ENCODE measurements at regions not wholly inside any gene's neighbourhood (a gene's known extent, or its start where the extent isn't known, plus 50 kb on each side); places are given as distances from the start of the nearest gene placed in this dataset.

GRCh38 chr2:64322433-64322832, 131.5 kb upstream of the LGALSL start:
- DNase-seq, result no peak

- DNase-seq, result no peak
These were observed 130.8 kb upstream of the LGALSL start for GRCh38 chr2:64323197-64323596.

DNA sequence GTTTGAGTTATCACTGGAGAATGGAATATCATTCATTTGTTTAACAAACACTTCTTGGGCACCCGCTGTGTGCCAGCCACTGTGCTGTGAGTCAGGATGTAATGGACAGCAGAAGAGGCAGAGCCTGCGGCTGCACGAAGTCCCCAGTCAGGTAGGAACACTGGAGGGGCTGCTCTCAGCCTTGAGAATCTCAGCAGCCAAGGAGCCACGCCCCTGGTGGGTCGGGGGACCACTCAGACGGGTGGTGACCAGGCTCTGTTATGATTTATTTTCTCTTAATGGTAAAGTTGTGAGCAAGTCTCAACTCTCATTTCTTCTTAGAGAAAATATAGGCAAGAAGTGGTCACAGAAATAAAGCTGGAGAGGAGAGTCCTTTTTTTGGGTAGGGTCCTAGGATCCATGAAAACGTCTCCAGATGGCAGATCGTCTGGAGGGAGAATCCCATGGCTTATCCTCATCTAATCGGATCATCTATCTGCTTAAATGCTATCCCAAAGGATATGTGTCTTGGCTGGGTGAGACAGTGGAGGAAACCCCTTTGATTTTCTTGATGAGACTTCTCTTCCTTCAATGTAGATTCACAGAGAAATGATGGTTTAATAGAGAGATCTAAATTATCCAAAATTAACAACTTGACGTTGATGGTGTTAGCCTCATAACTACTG, 129.1 kb upstream of the LGALSL start:
- DNase-seq, result no peak

DNA sequence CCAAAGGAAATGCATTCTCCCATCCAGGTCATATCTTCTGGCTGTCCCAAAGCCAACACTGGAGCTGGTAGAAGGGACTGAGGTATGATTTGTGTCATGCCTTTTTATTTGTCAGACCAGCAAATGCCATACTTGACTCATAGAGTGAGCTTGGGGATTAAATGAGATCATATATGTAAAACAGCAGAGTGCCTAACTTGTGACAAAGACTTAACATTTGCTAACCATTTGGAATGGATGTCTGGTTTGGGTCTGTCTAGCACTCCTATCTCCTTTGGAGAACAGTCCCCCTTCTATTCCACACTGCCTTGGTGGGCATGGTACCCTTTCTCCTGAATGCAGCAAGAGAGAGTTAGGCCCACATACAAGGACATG, 128.5 kb upstream of the LGALSL start:
- DNase-seq, result no peak

DNA sequence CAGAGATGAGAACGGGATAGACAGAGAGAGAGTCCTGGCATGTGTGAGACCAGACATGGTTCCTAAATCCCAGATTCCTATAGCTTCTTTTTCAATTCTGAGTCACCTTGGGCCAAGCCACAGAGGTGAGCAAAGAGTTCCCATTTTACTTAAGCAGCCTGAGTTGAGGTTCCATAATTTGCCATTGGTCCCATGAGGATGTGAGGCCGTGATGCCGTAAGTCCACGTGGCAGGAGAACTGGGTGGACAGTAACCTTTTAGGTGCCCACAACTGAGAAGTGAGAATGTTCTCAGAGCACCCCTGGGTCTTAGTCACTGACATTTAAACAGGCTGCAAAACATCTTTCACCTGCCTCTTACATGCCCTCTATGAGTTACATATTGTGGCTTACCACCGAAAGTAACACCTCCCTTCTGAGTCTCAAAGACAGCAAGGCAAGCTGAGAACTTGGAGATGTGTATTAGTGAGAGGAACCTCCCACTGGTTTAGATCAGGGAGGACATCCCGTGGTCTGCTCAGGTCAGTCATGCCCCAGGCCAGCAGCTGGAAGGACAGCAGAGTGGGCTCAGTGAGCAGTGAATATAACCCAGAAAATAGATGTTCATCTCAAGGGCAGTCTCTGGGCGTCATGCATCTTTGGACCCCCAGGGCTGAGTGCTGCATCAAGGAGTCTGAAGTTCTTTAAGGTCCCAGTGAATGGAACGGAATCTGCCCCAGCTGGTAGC, 127.9 kb upstream of the LGALSL start:
- DNase-seq, result no peak

GRCh38 chr2:64326578-64327050, 127.3 kb upstream of the LGALSL start:
- no peak for DNase-seq

GRCh38 chr2:64327129-64327509, 126.8 kb upstream of the LGALSL start:
- no peak for DNase-seq

DNA sequence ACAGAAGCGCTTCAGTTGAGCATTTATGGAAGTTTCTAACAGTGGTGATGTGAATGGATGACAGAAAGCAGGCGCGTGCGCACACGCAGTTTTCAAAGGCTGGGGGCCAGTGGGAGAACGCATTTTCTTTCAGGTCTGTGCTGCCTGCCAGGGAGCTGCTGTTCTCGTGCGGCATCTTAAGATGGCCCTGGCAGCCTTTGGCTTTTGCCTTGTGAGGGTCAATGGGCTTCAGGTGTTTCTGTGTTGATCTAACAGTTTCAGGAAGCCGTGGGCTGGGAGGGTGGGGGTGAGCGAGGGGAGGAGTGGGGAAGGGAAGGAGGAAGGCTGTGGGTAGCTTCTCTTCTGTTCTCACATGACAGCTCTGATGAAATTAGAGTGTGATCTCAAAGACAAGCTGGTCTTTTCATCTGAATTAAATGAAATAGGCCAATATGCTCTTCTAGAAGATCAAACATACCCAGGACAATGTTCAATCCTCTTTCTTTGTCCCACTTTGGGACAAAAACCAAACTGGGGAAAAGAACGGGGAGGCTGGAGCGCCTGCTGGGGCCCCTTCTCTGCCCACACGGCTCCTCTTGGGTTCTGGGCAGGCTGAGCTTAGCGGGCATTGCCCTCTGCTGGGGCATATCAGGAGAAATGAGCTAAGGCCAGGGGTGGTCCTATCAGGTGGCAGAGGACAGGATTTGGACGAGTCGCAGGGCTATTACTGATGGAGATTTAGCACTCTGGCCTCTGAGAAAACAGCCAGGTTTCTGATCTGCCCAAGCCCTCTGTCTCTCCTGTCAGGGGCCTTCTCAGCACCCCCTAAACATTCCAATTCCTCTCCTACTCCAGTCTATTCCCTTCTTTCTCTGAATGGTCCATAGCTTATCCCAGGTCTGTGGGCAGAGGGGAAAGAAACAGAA, 126.2 kb upstream of the LGALSL start:
- no peak for DNase-seq

GRCh38 chr2:64328415-64328722, 125.6 kb upstream of the LGALSL start:
- DNase-seq, result no peak

- DNase-seq, result no peak
These were observed 125.2 kb upstream of the LGALSL start for GRCh38 chr2:64328756-64329155.

DNA sequence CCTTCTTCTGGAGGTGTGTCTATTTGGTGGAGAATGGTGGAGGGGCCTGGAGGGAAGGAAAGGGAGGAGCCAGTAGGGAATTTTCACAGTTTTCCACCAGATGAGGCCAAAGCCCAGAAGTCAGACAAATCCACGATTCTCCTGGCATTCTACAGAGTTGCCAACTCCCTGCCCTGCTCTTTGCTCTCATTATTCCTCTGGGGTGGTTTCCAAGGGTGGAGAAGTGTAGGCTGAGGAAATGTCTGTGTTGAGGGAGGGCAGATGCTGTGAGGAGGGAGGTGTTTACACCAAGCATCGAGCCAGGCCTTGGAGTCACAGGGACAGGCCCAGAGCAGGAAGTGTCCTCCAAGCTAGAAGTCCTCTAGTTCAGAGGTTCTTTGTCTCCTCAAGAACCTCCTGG, 124.1 kb upstream of the LGALSL start:
- DNase-seq, result no peak

GRCh38 chr2:64330281-64331113, 123.5 kb upstream of the LGALSL start:
- peak; percentile 85 for DNase-seq

DNA sequence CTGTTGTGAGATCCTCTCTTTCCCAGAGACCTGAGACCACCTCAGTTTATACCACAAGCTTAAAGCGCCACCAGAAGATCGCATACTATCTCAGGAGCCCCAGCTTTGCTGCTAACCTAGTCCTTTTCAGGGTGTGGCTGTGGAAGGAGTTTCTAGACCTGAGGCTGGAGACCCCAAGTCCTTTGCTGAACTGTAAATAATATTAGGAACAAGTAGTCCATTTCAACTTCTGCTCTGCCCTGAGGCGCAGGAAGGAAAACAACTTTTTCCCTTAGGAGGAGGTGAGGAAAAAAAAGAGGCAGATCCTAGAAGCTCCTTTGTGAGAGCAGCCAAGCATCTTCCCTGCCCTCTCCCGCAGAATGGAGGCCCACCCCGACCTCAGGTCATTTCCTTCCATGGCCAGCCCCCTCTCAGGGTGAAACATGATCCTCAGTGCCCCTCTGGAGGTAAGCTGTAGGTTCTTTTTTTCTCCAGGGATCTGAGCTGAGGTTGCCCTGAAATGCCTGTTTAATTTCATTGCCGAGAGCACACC, 122.8 kb upstream of the LGALSL start:
- peak; percentile 65 for DNase-seq

DNA sequence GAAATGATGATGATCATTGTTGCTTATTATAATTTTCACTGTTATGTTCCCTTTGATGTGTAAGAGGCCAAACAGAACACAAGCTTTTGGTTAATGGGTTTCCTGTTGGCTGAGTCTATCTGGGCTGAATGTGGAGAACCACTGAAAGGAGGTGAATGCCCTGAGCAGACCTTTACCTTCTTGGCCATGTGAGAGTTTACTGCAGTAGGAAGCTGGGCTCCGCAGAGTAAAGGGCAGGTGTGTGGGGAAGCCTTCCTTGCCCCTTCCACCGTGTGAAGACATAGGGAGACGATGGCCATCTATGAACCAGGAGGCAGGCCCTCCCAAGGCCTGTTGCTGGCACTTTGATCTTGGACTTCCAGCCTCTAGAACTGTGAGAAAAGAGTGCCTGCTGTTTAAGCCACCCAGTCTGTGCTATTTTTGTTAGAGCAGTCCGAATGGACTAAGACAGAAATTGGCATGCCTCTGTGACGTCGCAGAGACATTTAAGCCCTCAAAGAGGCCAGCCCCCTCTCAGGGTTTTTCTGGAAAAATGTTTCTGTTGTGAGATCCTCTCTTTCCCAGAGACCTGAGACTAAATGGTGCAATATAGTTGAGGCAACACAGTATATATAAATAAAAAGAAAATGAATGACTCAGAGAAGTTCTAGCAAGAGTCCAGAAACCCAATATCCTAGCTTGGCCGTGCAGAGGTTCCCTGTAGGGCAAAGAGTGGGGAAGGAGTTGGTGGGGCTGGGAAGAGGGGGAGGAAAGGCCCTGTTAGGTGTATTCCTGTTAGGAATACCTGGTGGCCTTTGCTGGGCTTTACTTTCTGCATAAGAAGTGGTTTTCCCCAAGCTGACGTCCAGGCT, 121.9 kb upstream of the LGALSL start:
- no peak for DNase-seq

DNA sequence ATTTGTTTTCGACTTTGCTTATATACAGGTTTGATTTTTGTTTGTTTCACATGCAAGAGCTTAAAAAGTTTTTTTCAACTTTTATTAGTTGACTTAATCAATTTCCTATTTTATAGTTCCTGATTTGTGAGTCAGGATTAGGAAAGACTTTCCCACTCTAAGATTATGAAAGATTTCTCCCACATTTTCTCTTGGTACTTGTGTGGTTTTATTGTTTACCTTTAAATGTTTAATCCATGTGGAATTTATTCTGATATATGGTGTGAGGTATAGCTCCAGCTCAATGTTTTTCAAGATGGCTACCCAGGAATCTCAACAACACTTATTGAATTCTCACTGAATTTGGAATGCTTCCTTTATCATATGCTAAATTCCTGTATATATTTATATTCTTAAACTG, 117.8 kb upstream of the LGALSL start:
- DNase-seq, result no peak

DNA sequence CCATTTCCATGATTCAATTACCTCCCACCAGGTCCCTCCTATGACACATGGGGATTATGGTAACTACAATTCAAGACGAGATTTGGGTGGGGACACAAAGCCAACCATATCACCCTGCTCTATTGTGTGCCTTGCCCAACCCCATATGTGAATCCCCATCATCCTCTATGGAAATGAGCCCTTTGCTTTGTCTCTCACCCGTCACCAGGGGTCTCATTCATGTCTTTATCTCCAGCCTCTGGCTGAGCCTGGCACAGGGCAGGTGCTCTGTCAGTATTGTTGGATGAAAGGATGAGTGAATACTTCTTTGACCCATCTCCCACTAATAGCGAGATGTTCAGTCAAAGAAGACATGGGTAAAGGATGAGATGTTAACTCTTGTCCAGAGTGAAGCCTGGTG, 116.6 kb upstream of the LGALSL start:
- DNase-seq, result no peak

GRCh38 chr2:64338108-64338507, 115.9 kb upstream of the LGALSL start:
- peak; percentile 55 for DNase-seq

DNA sequence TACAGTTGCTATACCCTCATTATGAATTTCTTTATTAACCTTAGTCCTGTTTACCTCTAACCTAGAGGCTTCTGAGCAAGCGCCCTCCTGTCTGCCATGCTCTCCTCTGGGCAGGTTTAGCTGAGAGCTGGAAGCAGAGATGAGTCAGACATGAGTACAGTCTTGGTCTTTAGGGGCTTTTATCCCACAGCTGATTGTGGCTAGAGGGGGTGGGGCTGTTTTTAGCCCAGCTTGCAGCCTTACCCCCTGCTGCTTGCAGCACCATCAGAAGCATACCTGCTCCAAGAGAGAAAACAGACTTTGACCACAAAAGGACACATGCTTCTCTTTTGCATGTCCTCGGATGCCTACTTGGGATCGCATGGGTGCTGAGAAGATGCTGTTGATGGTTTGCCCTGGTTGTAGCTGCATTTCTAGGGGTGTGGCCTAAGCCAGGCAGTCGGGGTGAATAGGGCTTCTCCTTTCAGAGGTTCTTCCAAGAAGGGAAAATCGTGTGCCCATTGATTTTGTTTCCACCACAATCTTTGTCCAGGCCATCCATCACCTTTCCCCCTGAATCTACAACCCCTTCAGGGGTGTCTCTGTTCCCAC, 115.0 kb upstream of the LGALSL start:
- peak; percentile 90 for DNase-seq

GRCh38 chr2:64341461-64341860, 112.5 kb upstream of the LGALSL start:
- no peak for DNase-seq

DNA sequence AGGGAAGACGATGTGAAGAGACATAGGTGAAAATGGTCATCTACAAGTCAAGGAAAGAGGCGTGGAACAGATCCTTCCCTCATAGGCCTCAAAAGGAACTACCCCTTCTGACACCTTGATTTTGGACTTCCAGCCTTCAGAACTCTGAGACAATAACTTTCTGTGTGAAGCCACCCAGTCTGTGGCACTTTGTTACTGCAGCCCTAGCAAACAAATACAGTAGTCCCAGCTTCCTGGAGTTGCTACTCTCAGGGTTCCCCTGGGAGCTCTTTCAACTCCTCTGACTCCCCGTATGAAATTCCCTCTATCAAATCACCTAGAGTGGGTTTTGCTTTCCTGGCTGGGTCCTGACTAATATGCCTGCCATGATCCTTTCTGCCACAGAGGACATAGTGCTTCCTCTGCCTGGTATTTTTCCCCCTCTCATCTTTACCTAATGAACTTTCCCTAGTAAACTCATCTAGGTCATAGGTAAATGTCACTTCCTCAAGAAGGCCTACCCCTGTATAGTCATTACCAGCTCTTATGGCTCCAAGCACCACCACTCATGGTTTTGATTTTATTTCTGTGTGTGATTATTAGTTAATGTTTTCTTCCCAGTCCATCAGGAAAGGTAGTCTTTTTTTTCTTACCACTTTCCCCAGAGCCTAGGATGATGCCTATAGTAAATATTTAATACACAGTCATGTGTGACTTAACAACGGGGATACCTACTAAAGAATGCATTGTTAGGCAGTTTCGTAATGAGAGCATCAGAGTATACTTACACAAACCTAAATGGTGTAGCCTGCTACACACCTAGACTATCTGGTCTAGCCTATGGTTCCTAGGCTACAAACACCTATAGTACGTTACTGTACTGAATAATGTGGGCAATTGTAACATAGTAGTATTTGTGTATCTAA, 111.5 kb upstream of the LGALSL start:
- no peak for DNase-seq
